SK-N-SH (cell line): ENCODE measurements at regions not wholly inside any gene's neighbourhood (a gene's known extent, or its start where the extent isn't known, plus 50 kb on each side); places are given as distances from the start of the nearest gene placed in this dataset.

Experiments
- CTCF ChIA-PET: fragments of 300-600, 350-600 bp; formaldehyde crosslinking; extraction: SDS; loops from one replicate; lab custom pipeline; 2021; lab: Yijun Ruan, JAX
- POLR2A ChIA-PET: fragments of 350-600 bp; sonication (Branson Sonifier 250); formaldehyde crosslinking; extraction: SDS; loops from one replicate; lab custom pipeline; 2020; ENCODE audit warnings: antibody characterized with exemption, inconsistent platforms; lab: Yijun Ruan, JAX
- DNase-seq: peaks from one replicate; pipeline ENCODE4 v3.0.0; 2012
- H2AFZ ChIP-seq: fragments of 200-600 bp; sonication (generic); 2 replicates; pipeline ENCODE4 v1.8.1; 2016; ENCODE audit warnings: antibody characterized with exemption, mild to moderate bottlenecking, low read depth
- H3F3A ChIP-seq: fragments of 200-600 bp; sonication (generic); replicated peaks from 2 replicates; pipeline ENCODE3; 2016; ENCODE audit warnings: antibody characterized with exemption, mild to moderate bottlenecking; ENCODE audit not compliant: insufficient read depth
- H3K27ac ChIP-seq, 2 experiments: fragments of 200-500 bp in 1 of 2; fragments of 200-600 bp in 1 of 2; sonication (Bioruptor generic) in 1 of 2; sonication (generic), shearing (Covaris generic) in 1 of 2; 2 replicates each; pipeline versions ENCODE4 v1.5.1 to v1.6.1; 2014 to 2016; ENCODE audit warnings: low read depth in 2 of 2, inconsistent platforms in 1 of 2, low read length in 1 of 2, mild to moderate bottlenecking in 1 of 2, mixed read lengths in 1 of 2
- H3K27me3 ChIP-seq: fragments of 200-600 bp; sonication (generic), shearing (Covaris generic); 2 replicates; pipeline ENCODE4 v1.6.1; 2016; ENCODE audit warnings: mixed run types; ENCODE audit not compliant: insufficient read depth
- H3K36me3 ChIP-seq, 2 experiments: fragments of 200-500 bp in 1 of 2; fragments of 200-600 bp in 1 of 2; sonication (Bioruptor generic) in 1 of 2; sonication (generic) in 1 of 2; replicated peaks in 1 of 2; 2 replicates each; pipeline versions ENCODE3 to v1.5.1; 2014 to 2016; ENCODE audit warnings: low read length in 1 of 2, mild to moderate bottlenecking in 1 of 2; ENCODE audit not compliant: insufficient read depth in 2 of 2, control insufficient read depth in 1 of 2
- H3K4me1 ChIP-seq, 2 experiments: fragments of 200-500 bp in 1 of 2; fragments of 200-600 bp in 1 of 2; sonication (Bioruptor generic) in 1 of 2; sonication (generic), shearing (Covaris generic) in 1 of 2; 2 replicates each; pipeline versions ENCODE4 v1.5.1 to v1.6.1; 2014 to 2016; ENCODE audit warnings: low read depth in 1 of 2, low read length in 1 of 2, mixed run types in 1 of 2; ENCODE audit not compliant: insufficient read depth in 2 of 2, control insufficient read depth in 1 of 2
- H3K4me2 ChIP-seq: fragments of 200-600 bp; sonication (generic), shearing (Covaris generic); 2 replicates; pipeline ENCODE4 v1.6.1; 2017; ENCODE audit warnings: mixed run types
- H3K4me3 ChIP-seq, 2 experiments: fragments of 200-500 bp in 1 of 2; fragments of 200-600 bp in 1 of 2; sonication (Bioruptor generic) in 1 of 2; sonication (generic), shearing (Covaris generic) in 1 of 2; 2 replicates each; pipeline versions ENCODE4 v1.5.1 to v1.8.1; 2014 to 2016; ENCODE audit warnings: low read depth in 2 of 2, inconsistent platforms in 1 of 2, low read length in 1 of 2, mild to moderate bottlenecking in 1 of 2, mixed read lengths in 1 of 2, moderate library complexity in 1 of 2
- H3K79me2 ChIP-seq: fragments of 200-600 bp; sonication (generic); 2 replicates; pipeline ENCODE4 v1.8.1; 2017; ENCODE audit warnings: mild to moderate bottlenecking; ENCODE audit not compliant: insufficient read depth
- H3K9ac ChIP-seq: fragments of 200-600 bp; sonication (generic); 2 replicates; pipeline ENCODE4 v1.6.1; 2017; ENCODE audit warnings: mixed run types
- H3K9me2 ChIP-seq: fragments of 200-600 bp; sonication (generic); 2 replicates; pipeline ENCODE4 v1.6.1; 2017; ENCODE audit warnings: mixed run types
- H3K9me3 ChIP-seq: fragments of 200-600 bp; sonication (generic); 2 replicates; pipeline ENCODE4 v1.6.1; 2017; ENCODE audit warnings: mixed run types, mild to moderate bottlenecking, moderate library complexity
- H4K20me1 ChIP-seq: fragments of 200-600 bp; sonication (generic); 2 replicates; pipeline ENCODE4 v1.6.1; 2017; ENCODE audit warnings: mild to moderate bottlenecking, mixed run types; ENCODE audit not compliant: insufficient read depth
- CHD2 ChIP-seq: fragments of 150-350 bp; IDR thresholded peaks from 2 replicates; pipeline ENCODE4 v1.6.1; 2018; ENCODE audit warnings: low read length; ENCODE audit not compliant: partially characterized antibody
- ELF1 ChIP-seq: IDR thresholded peaks from 2 replicates; pipeline ENCODE4 v1.4.0; 2012
- FOXJ3 ChIP-seq: sonication (generic); formaldehyde crosslinking; IDR thresholded peaks from 2 replicates; pipeline ENCODE4 v1.5.1; 2020; ENCODE audit warnings: mild to moderate bottlenecking, missing genetic modification reagents
- MEF2A ChIP-seq: IDR thresholded peaks from 2 replicates; pipeline ENCODE4 v1.4.0; 2012; ENCODE audit warnings: low read depth, borderline replicate concordance
- MXI1 ChIP-seq: IDR thresholded peaks from 2 replicates; pipeline ENCODE4 v1.6.1; 2012; ENCODE audit warnings: mild to moderate bottlenecking, low read depth, low read length, improper control_type of control experiment
- POLR2AphosphoS5 ChIP-seq: IDR thresholded peaks from 2 replicates; pipeline ENCODE4 v1.6.1; 2012; ENCODE audit warnings: low read depth, low read length
- RAD21 ChIP-seq: IDR thresholded peaks from 2 replicates; pipeline ENCODE4 v1.6.1; 2012; ENCODE audit warnings: mild to moderate bottlenecking, low read length
- RCOR1 ChIP-seq: fragments of 150-350 bp; IDR thresholded peaks from 2 replicates; pipeline ENCODE4 v1.6.1; 2017; ENCODE audit warnings: antibody characterized with exemption, low read length
- REST ChIP-seq: IDR thresholded peaks from 2 replicates; pipeline ENCODE4 v1.6.1; 2012; ENCODE audit warnings: mild to moderate bottlenecking, low read depth, low read length, moderate library complexity
- RXRA ChIP-seq: IDR thresholded peaks from 2 replicates; pipeline ENCODE4 v1.4.0; 2012; ENCODE audit warnings: low read depth, mild to moderate bottlenecking, borderline replicate concordance
- SMC3 ChIP-seq: IDR thresholded peaks from 2 replicates; pipeline ENCODE4 v1.6.1; 2012; ENCODE audit warnings: low read depth, low read length, improper control_type of control experiment
- TAF1 ChIP-seq: IDR thresholded peaks from 2 replicates; pipeline ENCODE4 v1.6.1; 2012; ENCODE audit warnings: low read depth, mild to moderate bottlenecking, low read length, moderate library complexity, borderline replicate concordance
- TCF12 ChIP-seq: IDR thresholded peaks from 2 replicates; pipeline ENCODE4 v1.4.0; 2012
- WGBS: methylation state at CpG from one replicate; pipeline ENCODE4 v1.1.6; 2017; ENCODE audit warnings: low lambda C conversion rate; 5-methylcytosine and 5-hydroxymethylcytosine counted together
- TF ChIP-seq, protein P1 (sequence below): fragments of 150-350 bp; IDR thresholded peaks from 2 replicates; pipeline ENCODE4 v1.6.1; 2016; ENCODE audit warnings: mild to moderate bottlenecking, low read depth, low read length

DNA sequence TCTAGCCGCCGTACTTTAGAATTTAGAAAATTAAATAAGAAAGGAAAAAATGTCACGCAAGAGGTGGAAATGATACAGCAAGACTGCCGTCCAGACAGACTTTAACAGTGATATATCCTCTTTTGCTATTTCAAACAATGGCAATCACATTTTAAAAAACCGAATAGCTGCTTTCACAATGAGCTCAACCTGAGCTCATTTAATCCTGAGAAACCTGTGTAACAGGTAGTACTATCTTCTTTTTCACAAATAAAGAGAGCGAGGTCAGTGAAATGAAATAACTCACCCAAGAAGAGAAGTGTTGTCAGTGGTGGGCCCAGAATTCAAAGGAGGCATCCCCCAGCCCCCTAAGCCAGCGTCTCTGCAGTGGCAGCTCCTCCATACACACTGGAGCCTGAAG lies 60.7 kb upstream of the DAPL1 start:
- H4K20me1 ChIP-seq: no peaks in the 10 kb centered on the region
- 79% methylated on average over 7 of the region's 7 CpGs for WGBS
- no peak for DNase-seq
- H3K27me3 ChIP-seq: no peaks in the 10 kb centered on the region; the same call in 1 of the 2 replicates
- no peaks in the 10 kb centered on the region for H3K9me3 ChIP-seq
- no peak overlapping the region for H3K9ac ChIP-seq
- no peak overlapping the region for H3K4me2 ChIP-seq
- no peaks in the 10 kb centered on the region for H3F3A ChIP-seq
- no peak overlapping the region for H3K4me3 ChIP-seq
- H3K36me3 ChIP-seq: no peaks in the 10 kb centered on the region
- no peak overlapping the region for H2AFZ ChIP-seq
- H3K27ac ChIP-seq: no peak overlapping the region
- CTCF ChIA-PET: interaction anchor here (1.5 to 3.0 kb wide), 4 partner anchors 9 to 554 kb away, joined by 4 to 16 read pairs (median 7); no protein-coding TSS in a partner anchor
- TF ChIP-seq FOXJ3 (CRISPR knock-in tag): no peak
- no peak for TF ChIP-seq SMC3
- TF ChIP-seq, protein P1, sequence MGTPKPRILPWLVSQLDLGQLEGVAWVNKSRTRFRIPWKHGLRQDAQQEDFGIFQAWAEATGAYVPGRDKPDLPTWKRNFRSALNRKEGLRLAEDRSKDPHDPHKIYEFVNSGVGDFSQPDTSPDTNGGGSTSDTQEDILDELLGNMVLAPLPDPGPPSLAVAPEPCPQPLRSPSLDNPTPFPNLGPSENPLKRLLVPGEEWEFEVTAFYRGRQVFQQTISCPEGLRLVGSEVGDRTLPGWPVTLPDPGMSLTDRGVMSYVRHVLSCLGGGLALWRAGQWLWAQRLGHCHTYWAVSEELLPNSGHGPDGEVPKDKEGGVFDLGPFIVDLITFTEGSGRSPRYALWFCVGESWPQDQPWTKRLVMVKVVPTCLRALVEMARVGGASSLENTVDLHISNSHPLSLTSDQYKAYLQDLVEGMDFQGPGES: no peak
- TF ChIP-seq RAD21: no peak
- TF ChIP-seq TCF12: no peak
- TF ChIP-seq RXRA: no peak
- no peak for TF ChIP-seq TAF1
- no peak for TF ChIP-seq POLR2AphosphoS5
- no peak for TF ChIP-seq MXI1
- TF ChIP-seq MEF2A: no peak
- TF ChIP-seq CHD2: no peak
- TF ChIP-seq RCOR1: no peak
- TF ChIP-seq ELF1: no peak
- no peak for TF ChIP-seq REST
- H3K79me2 ChIP-seq: no peaks in the 10 kb centered on the region
- POLR2A ChIA-PET: no interaction called here
- no peaks in the 10 kb centered on the region for H3K4me1 ChIP-seq
- no peaks in the 10 kb centered on the region for H3K9me2 ChIP-seq
